K562 (cell line): ENCODE measurements at regions not wholly inside any gene's neighbourhood (a gene's known extent, or its start where the extent isn't known, plus 50 kb on each side); places are given as distances from the start of the nearest gene placed in this dataset.

ENCODE experiments used
- ATAC-seq: fragments of 200-7000 bp; cut with Tn5 transposase; 3 replicates; pipeline ENCODE4 v1.9.1; 2020; ENCODE audit warnings: moderate library complexity
- BruUV-seq: library from RNA; stranded (reverse); fragments of 400-500 nt; replicated peaks from 2 replicates; lab custom pipeline; 2021; lab: Mats Ljungman, UMichigan
- CTCF ChIA-PET: fragments of 300-600 bp; formaldehyde crosslinking; extraction: SDS; loops from one replicate; lab custom pipeline; 2021; ENCODE audit warnings: low intra/inter-chr PET ratio; lab: Yijun Ruan, JAX
- POLR2A ChIA-PET: fragments of 300-600, 350-650 bp; sonication (Branson Sonifier 250); formaldehyde crosslinking; extraction: SDS; loops from one replicate; lab custom pipeline; 2021; ENCODE audit warnings: antibody characterized with exemption, inconsistent platforms; lab: Yijun Ruan, JAX
- DNase-seq, 4 experiments: peaks; one replicate each; pipeline versions ENCODE4 v3.0.0 to v3.0.0-alpha.2; 2011 to 2018; ENCODE audit warnings: low spot score in 3 of 4, mixed read lengths in 3 of 4; ENCODE audit errors: extremely low read depth in 1 of 4
- FAIRE-seq: peaks from 2 replicates; lab custom pipeline; 2011; peaks lifted over from hg19 to GRCh38; lab: Jason Lieb, UNC
- H2AFZ ChIP-seq: 2 replicates; pipeline ENCODE4 v1.6.0; 2011; ENCODE audit warnings: low read depth, low read length, control low read depth, inconsistent platforms
- H3K27ac ChIP-seq: fragments of 200-600 bp; 3 replicates; pipeline ENCODE4 v1.8.0; 2011; ENCODE audit warnings: low read depth, mild to moderate bottlenecking, control low read depth, inconsistent platforms, low read length, moderate library complexity, mixed read lengths; ENCODE audit errors: extremely low read depth
- H3K27me3 ChIP-seq, 2 experiments: fragments of 300-600 bp in 1 of 2; 2 replicates in 1 of 2; 3 replicates in 1 of 2; pipeline versions ENCODE4 v1.6.0 to v1.8.0; 2011; ENCODE audit warnings: inconsistent platforms in 2 of 2, low read length in 2 of 2, mild to moderate bottlenecking in 1 of 2, mixed read lengths in 1 of 2, moderate library complexity in 1 of 2; ENCODE audit not compliant: control insufficient read depth in 2 of 2, insufficient read depth in 2 of 2
- H3K36me3 ChIP-seq: fragments of 300-600 bp; 3 replicates; pipeline ENCODE4 v1.8.0; 2011; ENCODE audit warnings: mild to moderate bottlenecking, low read length, inconsistent platforms; ENCODE audit not compliant: control insufficient read depth, insufficient read depth
- H3K4me1 ChIP-seq, 2 experiments: fragments of 200-600 bp in 1 of 2; replicated peaks in 1 of 2; 2 replicates in 1 of 2; 3 replicates in 1 of 2; pipeline versions ENCODE4 v1.5.1 to v1.8.0; 2011; ENCODE audit warnings: inconsistent platforms in 2 of 2, low read length in 2 of 2, mild to moderate bottlenecking in 1 of 2, mixed read lengths in 1 of 2, moderate library complexity in 1 of 2; ENCODE audit not compliant: control insufficient read depth in 2 of 2, insufficient read depth in 2 of 2
- H3K4me2 ChIP-seq: 2 replicates; pipeline ENCODE4 v1.6.1; 2011; ENCODE audit warnings: low read length, control low read depth, inconsistent platforms, mixed read lengths; ENCODE audit not compliant: insufficient read depth
- H3K4me3 ChIP-seq: fragments of 200-600 bp; sonication (generic), shearing (Covaris generic); 2 replicates; pipeline ENCODE4 v1.5.1; 2016; ENCODE audit warnings: control low read depth, inconsistent platforms
- H3K79me2 ChIP-seq: fragments of 200-600 bp; 3 replicates; pipeline ENCODE4 v1.8.0; 2011; ENCODE audit warnings: low read length, inconsistent platforms; ENCODE audit not compliant: control insufficient read depth, insufficient read depth
- H3K9ac ChIP-seq, 2 experiments: 2 replicates each; pipeline versions ENCODE4 v1.6.0 to v1.6.1; 2011; ENCODE audit warnings: low read depth in 2 of 2, low read length in 2 of 2, control low read depth in 1 of 2, inconsistent platforms in 1 of 2, mild to moderate bottlenecking in 1 of 2, mixed read lengths in 1 of 2; ENCODE audit not compliant: insufficient read depth in 1 of 2
- H3K9me1 ChIP-seq: one replicate; pipeline ENCODE4 v1.6.0; 2011; ENCODE audit warnings: inconsistent platforms, mild to moderate bottlenecking, low read length, moderate library complexity; ENCODE audit not compliant: control insufficient read depth, insufficient read depth
- H3K9me3 ChIP-seq: replicated peaks from 2 replicates; pipeline ENCODE4 v1.5.1; 2011; ENCODE audit warnings: low read depth, low read length, inconsistent platforms; ENCODE audit not compliant: control insufficient read depth, insufficient read depth
- H4K20me1 ChIP-seq: replicated peaks from 2 replicates; pipeline ENCODE4 v1.6.1; 2011; ENCODE audit warnings: low read length, inconsistent platforms, mixed read lengths; ENCODE audit not compliant: control insufficient read depth, insufficient read depth
- ASH1L ChIP-seq: fragments of 450-650 bp; IDR thresholded peaks from 2 replicates; pipeline ENCODE4 v1.6.1; 2018; ENCODE audit warnings: borderline replicate concordance, mild to moderate bottlenecking, low read depth; ENCODE audit not compliant: partially characterized antibody
- HNRNPUL1 ChIP-seq: fragments of 200-400 bp; formaldehyde crosslinking; IDR thresholded peaks from 2 replicates; pipeline ENCODE4 v1.6.1; 2017; ENCODE audit warnings: low read length
- KLF10 ChIP-seq: fragments of 250-450 bp; sonication (Bioruptor Pico); IDR thresholded peaks from 2 replicates; pipeline ENCODE4 v1.6.1; 2021; ENCODE audit warnings: matching md5 sums
- NFXL1 ChIP-seq: fragments of 450-650 bp; formaldehyde crosslinking; IDR thresholded peaks from 2 replicates; pipeline ENCODE4 v1.4.0; 2021; ENCODE audit warnings: mild to moderate bottlenecking
- NR2F6 ChIP-seq: fragments of 450-650 bp; formaldehyde crosslinking; IDR thresholded peaks from 2 replicates; pipeline ENCODE4 v1.4.0; 2020; ENCODE audit warnings: mild to moderate bottlenecking
- PCBP2 ChIP-seq: fragments of 200-400 bp; formaldehyde crosslinking; IDR thresholded peaks from 2 replicates; pipeline ENCODE4 v1.6.1; 2018; ENCODE audit warnings: low read length, low read depth, mild to moderate bottlenecking, moderate library complexity; ENCODE audit not compliant: poor library complexity, severe bottlenecking
- TSC22D4 ChIP-seq: fragments of 450-650 bp; IDR thresholded peaks from 2 replicates; pipeline ENCODE4 v1.6.1; 2016; ENCODE audit warnings: missing genetic modification characterization, missing biosample characterization, control low read depth
- YY1 ChIP-seq, 3 experiments: IDR thresholded peaks; 2 replicates each; pipeline ENCODE4 v1.6.1; 2011; ENCODE audit warnings: low read length in 2 of 3, mild to moderate bottlenecking in 2 of 3, moderate library complexity in 2 of 3, borderline replicate concordance in 1 of 3, control low read depth in 1 of 3, low read depth in 1 of 3; ENCODE audit not compliant: insufficient read depth in 3 of 3, insufficient replicate concordance in 2 of 3, control insufficient read depth in 1 of 3, insufficient read length in 1 of 3; ENCODE audit errors: extremely low read depth in 1 of 3
- ZNF347 ChIP-seq: fragments of 450-650 bp; formaldehyde crosslinking; IDR thresholded peaks from 2 replicates; pipeline ENCODE4 v1.4.0; 2020; ENCODE audit warnings: low read depth, mild to moderate bottlenecking, moderate library complexity
- in situ Hi-C: fragments of 300-500 bp; cut with MboI; formaldehyde crosslinking; loops from 4 replicates; pipeline ENCODE4 v1.15.0; 2018; ENCODE audit warnings: inconsistent platforms, mixed read lengths
- intact Hi-C: fragments of 100-400 bp; cut with micrococcal nuclease; formaldehyde crosslinking; loops from 2 replicates; pipeline ENCODE4 v1.14.2; 2022
- TF ChIP-seq, protein P1 (sequence below): fragments of 250-450 bp; sonication (Bioruptor Pico); IDR thresholded peaks from 2 replicates; pipeline ENCODE4 v1.8.0; 2021; ENCODE audit warnings: moderate library complexity, mild to moderate bottlenecking, inconsistent platforms
- TF ChIP-seq, protein P2 (sequence below), 2 experiments: IDR thresholded peaks in 1 of 2; conservative IDR thresholded peaks in 1 of 2; 2 replicates each; pipeline ENCODE4 v1.6.1; 2016; ENCODE audit warnings: low read depth in 2 of 2, mild to moderate bottlenecking in 1 of 2, missing compliant biosample characterization in 1 of 2, missing genetic modification characterization in 1 of 2, moderate library complexity in 1 of 2
- TF ChIP-seq, protein P3 (sequence below), 2 experiments: fragments of 200-800 bp in 1 of 2; sonication (Bioruptor generic) in 1 of 2; sonication (generic) in 1 of 2; formaldehyde crosslinking in 1 of 2; IDR thresholded peaks in 1 of 2; conservative IDR thresholded peaks in 1 of 2; 2 replicates each; pipeline versions ENCODE4 v1.5.0 to v1.6.1; 2016 to 2020; ENCODE audit warnings: missing compliant biosample characterization in 1 of 2, missing genetic modification characterization in 1 of 2, missing genetic modification reagents in 1 of 2

DNA sequence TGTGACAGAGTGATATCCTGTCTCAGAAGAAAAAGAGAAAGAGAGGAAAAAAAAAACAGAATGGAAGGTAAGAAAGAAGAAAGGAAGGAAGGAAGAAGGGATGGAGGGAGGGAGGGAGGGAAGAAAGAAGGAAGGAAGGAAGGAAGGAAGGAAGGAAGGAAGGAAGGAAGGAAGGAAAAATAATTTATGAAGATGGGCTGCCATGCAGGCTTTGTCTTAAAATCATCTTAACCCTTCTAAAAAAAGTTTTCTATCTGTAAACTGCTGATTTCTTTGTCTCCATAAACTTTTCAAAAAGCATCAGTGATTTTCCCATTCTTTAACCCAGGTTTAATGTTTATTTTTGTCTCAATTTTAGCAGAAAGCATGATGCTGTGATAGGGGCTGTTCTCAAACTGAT lies 1154.1 kb upstream of the CDH6 start:
- H3K27me3 ChIP-seq = no peaks in the 10 kb centered on the region
- H3K9me1 ChIP-seq = no peaks in the 10 kb centered on the region
- no peaks in the 10 kb centered on the region for H3K4me1 ChIP-seq
- TF ChIP-seq ASH1L = no peak
- no peak for TF ChIP-seq NFXL1 (CRISPR knock-in tag)
- no peak for TF ChIP-seq PCBP2
- TF ChIP-seq, protein P1, sequence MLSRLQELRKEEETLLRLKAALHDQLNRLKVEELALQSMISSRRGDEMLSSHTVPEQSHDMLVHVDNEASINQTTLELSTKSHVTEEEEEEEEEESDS (CRISPR knock-in tag) = no peak
- no peak for TF ChIP-seq YY1 (IDR thresholded peaks at IDR 0.05; ENCODE audit: borderline replicate concordance in 1 of 3, control insufficient read depth in 1 of 3, extremely low read depth in 1 of 3, insufficient read depth in 3 of 3, insufficient read length in 1 of 3, insufficient replicate concordance in 2 of 3, low read depth in 1 of 3, low read length in 2 of 3)
- TF ChIP-seq, protein P2, sequence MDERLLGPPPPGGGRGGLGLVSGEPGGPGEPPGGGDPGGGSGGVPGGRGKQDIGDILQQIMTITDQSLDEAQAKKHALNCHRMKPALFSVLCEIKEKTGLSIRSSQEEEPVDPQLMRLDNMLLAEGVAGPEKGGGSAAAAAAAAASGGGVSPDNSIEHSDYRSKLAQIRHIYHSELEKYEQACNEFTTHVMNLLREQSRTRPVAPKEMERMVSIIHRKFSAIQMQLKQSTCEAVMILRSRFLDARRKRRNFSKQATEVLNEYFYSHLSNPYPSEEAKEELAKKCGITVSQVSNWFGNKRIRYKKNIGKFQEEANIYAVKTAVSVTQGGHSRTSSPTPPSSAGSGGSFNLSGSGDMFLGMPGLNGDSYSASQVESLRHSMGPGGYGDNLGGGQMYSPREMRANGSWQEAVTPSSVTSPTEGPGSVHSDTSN (CRISPR knock-in tag; IDR thresholded peaks at IDR 0.05; ENCODE audit: low read depth) = no peak
- TF ChIP-seq, protein P2 (tag; conservative IDR thresholded peaks at IDR 0.05; ENCODE audit: low read depth) = no peak
- no peak for TF ChIP-seq KLF10 (CRISPR knock-in tag)
- no peak for TF ChIP-seq HNRNPUL1
- no peak for TF ChIP-seq NR2F6 (CRISPR knock-in tag)
- TF ChIP-seq ZNF347 (CRISPR knock-in tag) = no peak
- TF ChIP-seq TSC22D4 (tag) = no peak
- TF ChIP-seq, protein P3, sequence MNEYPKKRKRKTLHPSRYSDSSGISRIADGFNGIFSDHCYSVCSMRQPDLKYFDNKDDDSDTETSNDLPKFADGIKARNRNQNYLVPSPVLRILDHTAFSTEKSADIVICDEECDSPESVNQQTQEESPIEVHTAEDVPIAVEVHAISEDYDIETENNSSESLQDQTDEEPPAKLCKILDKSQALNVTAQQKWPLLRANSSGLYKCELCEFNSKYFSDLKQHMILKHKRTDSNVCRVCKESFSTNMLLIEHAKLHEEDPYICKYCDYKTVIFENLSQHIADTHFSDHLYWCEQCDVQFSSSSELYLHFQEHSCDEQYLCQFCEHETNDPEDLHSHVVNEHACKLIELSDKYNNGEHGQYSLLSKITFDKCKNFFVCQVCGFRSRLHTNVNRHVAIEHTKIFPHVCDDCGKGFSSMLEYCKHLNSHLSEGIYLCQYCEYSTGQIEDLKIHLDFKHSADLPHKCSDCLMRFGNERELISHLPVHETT (CRISPR knock-in tag; conservative IDR thresholded peaks at IDR 0.05 in 1 of 2, IDR thresholded peaks at IDR 0.05 in 1 of 2) = no peak
- no peak overlapping the region for H3K27ac ChIP-seq
- ChIA-PET POLR2A (no interaction called here), CTCF (no interaction called here)
- H3K4me2 ChIP-seq = no peak overlapping the region
- FAIRE-seq = no peak
- H3K9me3 ChIP-seq = no peaks in the 10 kb centered on the region
- no peak overlapping the region for H3K9ac ChIP-seq
- DNase-seq = no peak
- in situ Hi-C loops = no loop called here
- H3K36me3 ChIP-seq = no peaks in the 10 kb centered on the region
- ATAC-seq = no peak
- no peaks in the 10 kb centered on the region for H3K79me2 ChIP-seq
- intact Hi-C loops = no loop called here
- H4K20me1 ChIP-seq = no peaks in the 10 kb centered on the region
- no TSS peak for BruUV-seq
- no peak overlapping the region for H2AFZ ChIP-seq
- H3K4me3 ChIP-seq = no peak overlapping the region
